ENCODE measurements at regions not wholly inside any gene's neighbourhood (a gene's known extent, or its start where the extent isn't known, plus 50 kb on each side); places are given as distances from the start of the nearest gene placed in this dataset.

- no peaks in the 10 kb centered on the region for H3K36me3 ChIP-seq (ENCODE audit: control insufficient read depth in 4 of 4, insufficient read depth in 3 of 4, low read depth in 1 of 4, low read length in 3 of 4)
- DNase-seq (ENCODE audit: low spot score) = no peak
- no peak overlapping the region for H3K27ac ChIP-seq (ENCODE audit: low read depth in 1 of 2, low read length in 2 of 2)
- H3K9ac ChIP-seq (ENCODE audit: low read depth in 1 of 2, low read length in 2 of 2) = no peak overlapping the region
- WGBS = 85% methylated on average over 8 of the region's 8 CpGs
- H3K4me1 ChIP-seq (ENCODE audit: control insufficient read depth in 4 of 4, insufficient read depth in 4 of 4, low read length in 3 of 4) = peaks cover 0 to 8% (median 0%) of the 10 kb centered on the region in 4 donors
- H3K4me3 ChIP-seq (ENCODE audit: low read depth in 1 of 3, low read length in 3 of 3) = no peak overlapping the region
- no peaks in the 10 kb centered on the region for H3K27me3 ChIP-seq (ENCODE audit: control insufficient read depth in 4 of 4, insufficient read depth in 4 of 4, low read length in 3 of 4)
- TF ChIP-seq HNF4A (conservative IDR thresholded peaks at IDR 0.05) = no peak
- no peak for TF ChIP-seq GABPA (IDR thresholded peaks at IDR 0.05 in 1 of 2, conservative IDR thresholded peaks at IDR 0.05 in 1 of 2)
- TF ChIP-seq FOXA2 (IDR thresholded peaks at IDR 0.05) = no peak
- no peak for TF ChIP-seq CTCF (IDR thresholded peaks at IDR 0.05; ENCODE audit: low read depth, low read length, missing input control)
- TF ChIP-seq MAX (IDR thresholded peaks at IDR 0.05) = no peak
- no peak for TF ChIP-seq JUND (IDR thresholded peaks at IDR 0.05)
- TF ChIP-seq FOXA1 (IDR thresholded peaks at IDR 0.05) = no peak
- TF ChIP-seq ZBTB33 (IDR thresholded peaks at IDR 0.05) = no peak
- TF ChIP-seq HNF4G (IDR thresholded peaks at IDR 0.05) = no peak
- TF ChIP-seq NR2F2 (IDR thresholded peaks at IDR 0.05) = no peak
- no peak for TF ChIP-seq REST (IDR thresholded peaks at IDR 0.05)
- no peak for TF ChIP-seq TAF1 (conservative IDR thresholded peaks at IDR 0.05)
- no peak for TF ChIP-seq YY1 (IDR thresholded peaks at IDR 0.05)
- TF ChIP-seq SP1 (IDR thresholded peaks at IDR 0.05) = no peak
- no peak for TF ChIP-seq EGR1 (IDR thresholded peaks at IDR 0.05; ENCODE audit: low read depth in 2 of 2)
- TF ChIP-seq ATF3 (IDR thresholded peaks at IDR 0.05) = no peak
- no peaks in the 10 kb centered on the region for H3K9me3 ChIP-seq (ENCODE audit: control insufficient read depth in 4 of 4, low read length in 3 of 4)
These were observed 75.0 kb downstream of the PTPDC1 start for GRCh38 chr9:94159069-94159939.

All from liver (tissue), 8 donors.